A673 (cell line): ENCODE measurements at regions not wholly inside any gene's neighbourhood (a gene's known extent, or its start where the extent isn't known, plus 50 kb on each side); places are given as distances from the start of the nearest gene placed in this dataset.

Experiments used
- BruUV-seq: library from RNA; stranded (reverse); fragments of 400-500 nt; replicated peaks from 2 replicates; lab custom pipeline; 2021; lab: Mats Ljungman, UMichigan
- CTCF ChIA-PET: fragments of 300-600 bp; sonication (Branson Sonifier 250); formaldehyde crosslinking; loops from one replicate; lab custom pipeline; 2022; ENCODE audit warnings: antibody characterized with exemption; lab: Charles Lee
- POLR2A ChIA-PET: fragments of 300-600 bp; sonication (Branson Sonifier 250); formaldehyde crosslinking; loops from one replicate; lab custom pipeline; 2022; ENCODE audit warnings: antibody characterized with exemption; ENCODE audit not compliant: low non-redundant PET; lab: Charles Lee
- DNase-seq: peaks from one replicate; pipeline ENCODE4 v3.0.0-alpha.2; 2015; ENCODE audit warnings: low spot score
- H3K27ac ChIP-seq: fragments of 200-600 bp; sonication (generic); 2 replicates; pipeline ENCODE4 v1.5.1; 2016; ENCODE audit warnings: mixed run types, low read depth, mild to moderate bottlenecking, mixed read lengths, antibody characterized with exemption, low read length; ENCODE audit not compliant: poor library complexity, severe bottlenecking
- H3K27me3 ChIP-seq: fragments of 200-600 bp; sonication (generic); replicated peaks from 2 replicates; pipeline ENCODE4 v1.6.1; 2017; ENCODE audit warnings: mixed run types, low read depth, mild to moderate bottlenecking, mixed read lengths, antibody characterized with exemption, low read length; ENCODE audit not compliant: insufficient read depth, poor library complexity
- H3K36me3 ChIP-seq: fragments of 200-600 bp; sonication (generic); 2 replicates; pipeline ENCODE4 v1.6.1; 2016; ENCODE audit warnings: mixed run types, mild to moderate bottlenecking, mixed read lengths, antibody characterized with exemption, low read length; ENCODE audit not compliant: insufficient read depth, poor library complexity, severe bottlenecking
- H3K4me1 ChIP-seq: fragments of 200-600 bp; sonication (generic); 2 replicates; pipeline ENCODE4 v1.6.1; 2017; ENCODE audit warnings: mixed run types, mild to moderate bottlenecking, mixed read lengths, antibody characterized with exemption, low read length; ENCODE audit not compliant: insufficient read depth, poor library complexity, severe bottlenecking
- H3K4me3 ChIP-seq: fragments of 200-600 bp; sonication (generic); 2 replicates; pipeline ENCODE4 v1.5.1; 2016; ENCODE audit warnings: low read depth, mixed run types, mild to moderate bottlenecking, mixed read lengths, low read length; ENCODE audit not compliant: poor library complexity, severe bottlenecking
- H3K9me3 ChIP-seq: fragments of 200-600 bp; sonication (generic); 2 replicates; pipeline ENCODE4 v1.6.1; 2016; ENCODE audit warnings: mixed run types, low read depth, mild to moderate bottlenecking, mixed read lengths, antibody characterized with exemption, low read length; ENCODE audit not compliant: poor library complexity, severe bottlenecking
- CTCF ChIP-seq: fragments of 300-800, 200-600 bp; sonication (generic); conservative IDR thresholded peaks from 2 replicates; pipeline ENCODE4 v1.5.1; 2017; ENCODE audit warnings: low read depth, mild to moderate bottlenecking, antibody characterized with exemption, low read length, moderate library complexity, mixed read lengths
- EZH2 ChIP-seq: fragments of 200-600 bp; sonication (generic); IDR thresholded peaks from 2 replicates; pipeline ENCODE4 v1.6.1; 2017; ENCODE audit warnings: borderline replicate concordance, low read depth, mild to moderate bottlenecking, mixed read lengths, antibody characterized with exemption, low read length; ENCODE audit not compliant: poor library complexity, severe bottlenecking
- intact Hi-C: fragments of 100-400 bp; cut with micrococcal nuclease; formaldehyde crosslinking; loops from one replicate; pipeline ENCODE4 v1.10.0; 2022; ENCODE audit not compliant: unreplicated experiment

GRCh38 chr17:63277629-63278028 is 168.5 kb downstream of the CYB561 start:
- no peak for DNase-seq
- Histone ChIP-seq H3K36me3 (no peaks in the 10 kb centered on the region), H3K4me1 (peaks cover 8% of the 10 kb centered on the region), H3K4me3 (no peak overlapping the region), H3K9me3 (no peaks in the 10 kb centered on the region), H3K27me3 (no peaks in the 10 kb centered on the region), H3K27ac (no peak overlapping the region)
- POLR2A ChIA-PET, result no interaction called here
- TF ChIP-seq EZH2, result no peak
- TF ChIP-seq CTCF, result no peak
- CTCF ChIA-PET, result no interaction called here
- intact Hi-C loops, result no loop called here
- BruUV-seq, result no TSS peak

DNA sequence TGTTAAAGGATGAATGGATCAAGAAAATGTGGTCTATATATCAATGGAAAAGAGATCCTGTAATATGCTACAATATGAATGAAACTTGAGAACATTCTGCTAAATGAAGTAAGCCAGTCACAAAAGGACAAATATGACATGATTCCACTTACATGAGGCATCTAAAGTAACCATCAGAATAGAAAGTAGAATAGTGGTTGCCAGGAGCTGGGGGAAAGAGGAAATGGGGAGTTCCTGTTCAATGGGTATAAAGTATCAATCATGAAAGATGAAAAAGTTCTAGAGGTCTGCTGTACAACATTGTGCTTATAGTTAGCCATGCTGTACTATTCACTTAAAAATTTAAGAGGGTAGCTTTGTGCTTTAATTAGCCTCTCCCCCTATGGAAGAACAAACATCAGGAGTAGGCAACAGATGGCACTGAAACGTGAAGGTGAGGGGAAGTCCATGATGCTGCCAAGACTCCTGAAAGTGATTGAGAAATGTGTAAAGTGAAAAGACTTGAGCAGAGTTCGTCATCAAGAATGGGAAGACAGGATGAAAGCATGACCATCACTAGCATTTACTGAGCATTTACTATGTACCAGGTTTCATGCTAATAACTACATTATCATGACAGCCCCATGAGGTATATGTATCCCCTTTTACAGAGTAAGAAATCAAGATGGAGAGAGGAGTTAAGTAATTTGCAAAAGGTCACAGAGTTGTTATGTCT is 167.2 kb downstream of the CYB561 start:
- H3K27ac ChIP-seq, result no peak overlapping the region
- ChIA-PET CTCF (no interaction called here), POLR2A (no interaction called here)
- no peak for TF ChIP-seq EZH2
- no peak for TF ChIP-seq CTCF
- peaks cover 8% of the 10 kb centered on the region for H3K4me1 ChIP-seq
- no peak for DNase-seq
- H3K4me3 ChIP-seq, result no peak overlapping the region
- H3K9me3 ChIP-seq, result no peaks in the 10 kb centered on the region
- BruUV-seq, result no TSS peak
- H3K36me3 ChIP-seq, result no peaks in the 10 kb centered on the region
- intact Hi-C loops, result no loop called here
- H3K27me3 ChIP-seq, result no peaks in the 10 kb centered on the region

DNA sequence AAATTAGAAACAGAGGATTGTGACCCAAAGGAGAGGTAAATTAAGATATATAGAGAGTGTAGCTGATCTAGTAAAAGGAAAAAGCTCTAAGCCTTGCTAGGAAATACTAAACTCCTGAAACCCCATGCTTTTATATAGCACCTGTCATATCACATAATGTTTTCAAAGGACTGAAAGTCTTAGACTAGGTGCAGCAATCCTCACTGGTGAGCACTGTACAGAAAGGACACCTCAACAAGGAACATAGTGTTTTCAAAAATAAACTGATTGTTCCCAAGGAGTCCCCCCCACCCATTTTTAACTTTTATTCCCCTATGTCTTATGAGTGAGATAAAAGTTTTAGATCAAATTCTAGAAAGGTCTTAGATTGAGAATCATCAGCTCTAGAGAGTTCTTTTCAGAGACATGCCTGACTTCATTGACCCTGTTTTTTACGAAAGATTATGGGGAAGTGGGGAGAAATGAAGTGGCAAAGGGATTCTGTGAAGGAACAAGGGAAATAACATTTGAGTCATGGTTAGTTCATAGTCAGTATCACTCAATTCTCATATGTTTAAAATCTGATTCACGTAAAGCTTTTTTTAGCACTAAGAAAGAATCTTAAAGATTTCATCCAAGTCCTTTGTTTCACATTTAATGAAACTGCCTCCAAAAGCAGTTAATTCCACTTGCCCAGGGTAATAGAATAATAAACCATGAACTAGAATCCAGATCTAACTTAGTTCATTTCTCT is 166.4 kb downstream of the CYB561 start:
- POLR2A ChIA-PET, result no interaction called here
- TF ChIP-seq EZH2 (no peak), CTCF (no peak)

More for the DNA sequence above, 166.4 kb downstream of the CYB561 start:
- peaks cover 8% of the 10 kb centered on the region for H3K4me1 ChIP-seq
- no peaks in the 10 kb centered on the region for H3K36me3 ChIP-seq
- no peak overlapping the region for H3K27ac ChIP-seq
- no peaks in the 10 kb centered on the region for H3K27me3 ChIP-seq
- intact Hi-C loops, result no loop called here
- DNase-seq, result no peak
- no TSS peak for BruUV-seq
- CTCF ChIA-PET, result no interaction called here
- H3K9me3 ChIP-seq, result no peaks in the 10 kb centered on the region
- H3K4me3 ChIP-seq, result no peak overlapping the region
